ENCODE measurements at regions not wholly inside any gene's neighbourhood (a gene's known extent, or its start where the extent isn't known, plus 50 kb on each side); places are given as distances from the start of the nearest gene placed in this dataset.

- no peak for DNase-seq (ENCODE audit: low read depth in 2 of 2)
Observed at GRCh38 chr2:236968880-236969534, 116.7 kb upstream of the COPS8 start.

GRCh38 chr2:236969767-236970655 is 115.7 kb upstream of the COPS8 start:
- DNase-seq (ENCODE audit: low read depth in 2 of 2), result no peak

GRCh38 chr2:236970656-236971010 is 115.1 kb upstream of the COPS8 start:
- DNase-seq (ENCODE audit: low read depth in 2 of 2), result no peak

- DNase-seq (ENCODE audit: low read depth in 2 of 2), result no peak
Observed at GRCh38 chr2:236971131-236971821, 114.4 kb upstream of the COPS8 start.

GRCh38 chr2:236971919-236972381 is 113.7 kb upstream of the COPS8 start:
- peak in 1 of 2 donors; percentile 67 for DNase-seq (ENCODE audit: low read depth in 2 of 2)

- DNase-seq (ENCODE audit: low read depth in 2 of 2), result no peak
Observed at GRCh38 chr2:236972491-236973342, 113.0 kb upstream of the COPS8 start.

GRCh38 chr2:236973343-236973980 is 112.2 kb upstream of the COPS8 start:
- no peak for DNase-seq (ENCODE audit: low read depth in 2 of 2)

- no peak for DNase-seq (ENCODE audit: low read depth in 2 of 2)
Observed at GRCh38 chr2:236974148-236974547, 111.5 kb upstream of the COPS8 start.

GRCh38 chr2:236974752-236975151 is 110.9 kb upstream of the COPS8 start:
- no peak for DNase-seq (ENCODE audit: low read depth in 2 of 2)

- no peak for DNase-seq (ENCODE audit: low read depth in 2 of 2)
Observed at GRCh38 chr2:236975766-236976165, 109.9 kb upstream of the COPS8 start.

- no peak for DNase-seq (ENCODE audit: low read depth in 2 of 2)
Observed at GRCh38 chr2:236976266-236977062, 109.2 kb upstream of the COPS8 start.

GRCh38 chr2:236977063-236977851 is 108.4 kb upstream of the COPS8 start:
- no peak for DNase-seq (ENCODE audit: low read depth in 2 of 2)

GRCh38 chr2:236977852-236978398 is 107.8 kb upstream of the COPS8 start:
- no peak for DNase-seq (ENCODE audit: low read depth in 2 of 2)

- no peak for DNase-seq (ENCODE audit: low read depth in 2 of 2)
Observed at GRCh38 chr2:236979664-236980063, 106.0 kb upstream of the COPS8 start.

- no peak for DNase-seq (ENCODE audit: low read depth in 2 of 2)
Observed at GRCh38 chr2:236980961-236981360, 104.7 kb upstream of the COPS8 start.

- DNase-seq (ENCODE audit: low read depth in 2 of 2), result no peak
Observed at GRCh38 chr2:236981701-236982485, 103.8 kb upstream of the COPS8 start.

GRCh38 chr2:236982693-236983455 is 102.8 kb upstream of the COPS8 start:
- no peak for DNase-seq (ENCODE audit: low read depth in 2 of 2)

Data from lung microvascular endothelial cell (primary cell).